HG03135 (cell line): ENCODE measurements at regions not wholly inside any gene's neighbourhood (a gene's known extent, or its start where the extent isn't known, plus 50 kb on each side); places are given as distances from the start of the nearest gene placed in this dataset.
"Not testable (repeated sequence)": the region's sequence is repeated elsewhere in the genome, so short reads cannot be mapped to it uniquely, and the experiment has no call there.

Experiments
- ATAC-seq: cut with Tn5 transposase; IDR thresholded peaks from one replicate; pipeline ENCODE4 v1.9.1; 2021; ENCODE audit warnings: mild to moderate bottlenecking, moderate library complexity; ENCODE audit not compliant: unreplicated experiment

- no peak for ATAC-seq
These were observed 189.5 kb downstream of the UNC5CL start for GRCh38 chr6:40849546-40849945.

- ATAC-seq = no peak
These were observed 190.0 kb downstream of the UNC5CL start for GRCh38 chr6:40848868-40849514.

GRCh38 chr6:40848038-40848437, 191.0 kb downstream of the UNC5CL start:
- no peak for ATAC-seq

GRCh38 chr6:40845553-40845952, 193.5 kb downstream of the UNC5CL start:
- ATAC-seq = no peak

- ATAC-seq = no peak
These were observed 194.8 kb downstream of the UNC5CL start for GRCh38 chr6:40844246-40844645.

- no peak for ATAC-seq
These were observed 197.3 kb downstream of the UNC5CL start for GRCh38 chr6:40841721-40842120.

- ATAC-seq = no peak
These were observed 206.3 kb downstream of the UNC5CL start for GRCh38 chr6:40832691-40833090.

GRCh38 chr6:40831381-40831780, 207.6 kb downstream of the UNC5CL start:
- no peak for ATAC-seq

- ATAC-seq = no peak
These were observed 213.9 kb downstream of the UNC5CL start for GRCh38 chr6:40825102-40825501.

- ATAC-seq = not testable (repeated sequence)
These were observed 214.8 kb downstream of the UNC5CL start for GRCh38 chr6:40823917-40824891.

- no peak for ATAC-seq
These were observed 216.4 kb downstream of the UNC5CL start for GRCh38 chr6:40822619-40823018.

GRCh38 chr6:40819182-40819834, 219.7 kb downstream of the UNC5CL start:
- no peak for ATAC-seq

GRCh38 chr6:40817369-40817768, 221.7 kb downstream of the UNC5CL start:
- no peak for ATAC-seq

GRCh38 chr6:40816601-40817000, 222.4 kb downstream of the UNC5CL start:
- no peak for ATAC-seq

GRCh38 chr6:40815731-40816130, 223.3 kb downstream of the UNC5CL start:
- ATAC-seq = no peak

GRCh38 chr6:40810171-40810570, 223.0 kb upstream of the LRFN2 start:
- ATAC-seq = no peak

GRCh38 chr6:40809627-40810026, 222.5 kb upstream of the LRFN2 start:
- ATAC-seq = no peak

GRCh38 chr6:40807484-40807883, 220.3 kb upstream of the LRFN2 start:
- no peak for ATAC-seq

GRCh38 chr6:40806256-40806864, 219.2 kb upstream of the LRFN2 start:
- no peak for ATAC-seq

- ATAC-seq = no peak
These were observed 218.2 kb upstream of the LRFN2 start for GRCh38 chr6:40805336-40805735.

GRCh38 chr6:40804905-40805304, 217.7 kb upstream of the LRFN2 start:
- ATAC-seq = no peak
